ENCODE measurements at regions not wholly inside any gene's neighbourhood (a gene's known extent, or its start where the extent isn't known, plus 50 kb on each side); places are given as distances from the start of the nearest gene placed in this dataset.

DNA sequence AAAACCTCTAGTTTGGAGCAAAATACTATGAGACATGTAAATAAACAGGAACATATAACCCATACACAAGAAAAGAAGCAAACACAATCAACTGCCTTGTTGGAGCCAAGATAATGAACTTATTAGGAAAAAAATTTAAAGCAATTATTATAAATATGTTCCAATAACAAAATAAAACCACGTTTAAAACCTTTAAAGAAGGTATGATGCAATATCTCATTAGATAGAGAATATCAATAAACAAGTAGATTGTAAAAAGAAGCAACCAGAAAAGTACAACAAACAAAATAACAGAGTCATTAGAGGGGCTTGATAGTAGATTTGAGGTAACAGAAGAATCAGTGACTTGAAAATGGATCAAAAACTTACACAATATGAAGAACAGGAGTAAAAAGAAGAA lies 327.0 kb upstream of the PCDH9 start:
- Mint-ChIP-seq H3K27ac (no peak overlapping the region), H3K9me3 (peaks cover 18% of the 10 kb centered on the region), H3K4me1 (no peaks in the 10 kb centered on the region), H3K27me3 (ENCODE audit: low read depth, poor library complexity) (no peaks in the 10 kb centered on the region), H3K36me3 (ENCODE audit: low read depth) (peaks cover 5% of the 10 kb centered on the region), H3K4me3 (no peak overlapping the region)
- no peak for DNase-seq
- TF ChIP-seq, protein P1, sequence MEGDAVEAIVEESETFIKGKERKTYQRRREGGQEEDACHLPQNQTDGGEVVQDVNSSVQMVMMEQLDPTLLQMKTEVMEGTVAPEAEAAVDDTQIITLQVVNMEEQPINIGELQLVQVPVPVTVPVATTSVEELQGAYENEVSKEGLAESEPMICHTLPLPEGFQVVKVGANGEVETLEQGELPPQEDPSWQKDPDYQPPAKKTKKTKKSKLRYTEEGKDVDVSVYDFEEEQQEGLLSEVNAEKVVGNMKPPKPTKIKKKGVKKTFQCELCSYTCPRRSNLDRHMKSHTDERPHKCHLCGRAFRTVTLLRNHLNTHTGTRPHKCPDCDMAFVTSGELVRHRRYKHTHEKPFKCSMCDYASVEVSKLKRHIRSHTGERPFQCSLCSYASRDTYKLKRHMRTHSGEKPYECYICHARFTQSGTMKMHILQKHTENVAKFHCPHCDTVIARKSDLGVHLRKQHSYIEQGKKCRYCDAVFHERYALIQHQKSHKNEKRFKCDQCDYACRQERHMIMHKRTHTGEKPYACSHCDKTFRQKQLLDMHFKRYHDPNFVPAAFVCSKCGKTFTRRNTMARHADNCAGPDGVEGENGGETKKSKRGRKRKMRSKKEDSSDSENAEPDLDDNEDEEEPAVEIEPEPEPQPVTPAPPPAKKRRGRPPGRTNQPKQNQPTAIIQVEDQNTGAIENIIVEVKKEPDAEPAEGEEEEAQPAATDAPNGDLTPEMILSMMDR (IDR thresholded peaks at IDR 0.05), result no peak

DNA sequence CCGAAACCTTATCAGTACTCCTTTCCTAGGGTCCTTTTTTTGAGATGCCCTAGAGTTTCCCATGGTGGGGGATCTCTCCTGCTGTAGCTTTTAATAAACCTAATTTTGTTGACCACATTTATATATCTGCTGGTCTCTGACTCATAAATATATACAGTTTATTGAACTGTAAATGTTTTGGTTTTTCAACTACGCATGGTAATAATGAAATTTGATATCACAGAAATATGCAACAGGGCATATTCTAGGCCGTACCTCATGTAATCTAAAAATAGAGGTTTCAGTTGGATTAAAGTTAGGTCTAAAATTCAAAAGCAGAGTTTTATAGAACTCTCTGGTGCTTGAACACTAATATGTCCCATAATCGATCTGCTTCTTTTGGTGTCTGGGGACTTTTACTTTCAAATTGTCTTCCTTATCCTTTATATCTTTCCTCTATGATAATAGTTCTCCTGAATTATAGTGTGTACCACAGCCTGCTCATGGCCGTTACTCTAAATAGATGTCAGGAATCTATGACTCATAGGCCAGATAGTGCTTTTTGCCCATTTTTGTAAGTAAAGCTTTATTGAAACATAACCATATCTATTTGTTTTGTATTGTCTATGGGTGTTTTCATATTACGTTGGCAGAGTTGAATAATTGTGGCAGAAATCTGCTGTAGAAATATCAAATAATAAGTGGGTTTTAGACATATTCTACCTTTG lies 324.8 kb upstream of the PCDH9 start:
- H3K27ac Mint-ChIP-seq, result no peak overlapping the region
- H3K4me3 Mint-ChIP-seq, result no peak overlapping the region
- peaks cover 18% of the 10 kb centered on the region for H3K9me3 Mint-ChIP-seq
- TF ChIP-seq, protein P1 (IDR thresholded peaks at IDR 0.05), result no peak
- peaks cover 5% of the 10 kb centered on the region for H3K36me3 Mint-ChIP-seq (ENCODE audit: low read depth)
- no peak for DNase-seq
- no peaks in the 10 kb centered on the region for H3K27me3 Mint-ChIP-seq (ENCODE audit: low read depth, poor library complexity)
- no peaks in the 10 kb centered on the region for H3K4me1 Mint-ChIP-seq

DNA sequence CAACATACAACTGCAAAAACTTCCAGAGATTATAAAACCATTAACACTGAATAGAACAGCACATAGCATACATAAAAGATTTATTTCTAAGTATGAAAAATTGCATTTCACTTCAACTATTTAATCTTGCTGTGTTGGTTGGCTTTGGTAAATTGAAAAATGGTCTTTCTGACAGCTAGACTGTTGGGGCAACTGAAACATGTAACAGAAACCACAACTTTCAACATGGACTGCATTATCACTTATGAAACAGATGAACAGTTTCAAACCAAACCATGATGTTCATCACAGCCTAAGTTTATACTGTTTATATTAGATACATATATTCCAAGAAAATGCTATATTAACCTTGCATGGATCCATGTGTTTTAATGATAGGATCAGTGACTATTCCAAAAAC lies 324.1 kb upstream of the PCDH9 start:
- DNase-seq, result no peak
- no peaks in the 10 kb centered on the region for H3K4me1 Mint-ChIP-seq
- H3K9me3 Mint-ChIP-seq, result peaks cover 18% of the 10 kb centered on the region
- TF ChIP-seq, protein P1 (IDR thresholded peaks at IDR 0.05), result no peak
- H3K4me3 Mint-ChIP-seq, result no peak overlapping the region
- peaks cover 5% of the 10 kb centered on the region for H3K36me3 Mint-ChIP-seq (ENCODE audit: low read depth)
- H3K27me3 Mint-ChIP-seq (ENCODE audit: low read depth, poor library complexity), result no peaks in the 10 kb centered on the region
- H3K27ac Mint-ChIP-seq, result no peak overlapping the region

DNA sequence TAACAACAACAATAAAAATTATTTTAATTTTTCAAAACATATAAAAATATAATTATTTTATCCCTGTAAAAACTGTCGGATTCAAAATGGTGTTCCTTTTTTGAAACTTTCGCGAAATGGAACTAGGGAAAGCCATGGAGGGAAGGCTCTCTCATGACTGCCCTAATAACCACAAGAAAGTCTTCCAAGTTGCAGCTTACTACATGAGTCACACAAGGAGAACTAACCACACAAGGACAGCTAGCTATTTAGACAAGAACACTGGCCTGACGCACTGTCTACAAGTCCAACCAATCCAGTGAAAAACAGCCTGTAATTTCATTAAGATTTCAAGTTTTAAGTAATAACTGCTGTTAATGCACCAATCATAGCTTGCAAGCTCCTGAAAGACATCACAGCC lies 319.2 kb upstream of the PCDH9 start:
- Mint-ChIP-seq H3K27me3 (ENCODE audit: low read depth, poor library complexity) (peaks cover 3% of the 10 kb centered on the region), H3K4me3 (no peak overlapping the region), H3K4me1 (no peaks in the 10 kb centered on the region), H3K9me3 (no peaks in the 10 kb centered on the region), H3K27ac (no peak overlapping the region), H3K36me3 (ENCODE audit: low read depth) (no peaks in the 10 kb centered on the region)
- DNase-seq, result no peak
- TF ChIP-seq, protein P1 (IDR thresholded peaks at IDR 0.05), result no peak

DNA sequence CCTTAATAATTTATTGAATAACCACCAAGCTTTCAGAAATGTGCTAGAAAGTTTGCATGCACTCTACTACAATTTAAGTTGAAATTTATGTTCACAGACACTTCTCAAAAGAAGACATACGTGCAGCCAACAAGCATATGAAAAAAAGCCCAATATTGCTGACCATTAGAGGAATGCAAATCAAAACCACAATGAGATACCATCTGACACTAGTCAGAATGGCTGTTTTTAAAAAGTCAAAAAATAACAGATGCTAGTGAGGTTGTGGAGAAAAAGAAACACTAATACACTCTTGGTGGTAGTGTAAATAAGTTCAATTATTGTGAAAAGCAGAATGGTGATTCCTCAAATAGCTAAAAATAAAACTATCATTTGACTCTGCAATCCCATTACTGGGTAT lies 308.8 kb upstream of the PCDH9 start:
- Mint-ChIP-seq H3K4me3 (no peak overlapping the region), H3K4me1 (no peaks in the 10 kb centered on the region), H3K27ac (no peak overlapping the region), H3K36me3 (ENCODE audit: low read depth) (no peaks in the 10 kb centered on the region), H3K27me3 (ENCODE audit: low read depth, poor library complexity) (no peaks in the 10 kb centered on the region), H3K9me3 (no peaks in the 10 kb centered on the region)
- TF ChIP-seq, protein P1 (IDR thresholded peaks at IDR 0.05), result no peak
- no peak for DNase-seq

DNA sequence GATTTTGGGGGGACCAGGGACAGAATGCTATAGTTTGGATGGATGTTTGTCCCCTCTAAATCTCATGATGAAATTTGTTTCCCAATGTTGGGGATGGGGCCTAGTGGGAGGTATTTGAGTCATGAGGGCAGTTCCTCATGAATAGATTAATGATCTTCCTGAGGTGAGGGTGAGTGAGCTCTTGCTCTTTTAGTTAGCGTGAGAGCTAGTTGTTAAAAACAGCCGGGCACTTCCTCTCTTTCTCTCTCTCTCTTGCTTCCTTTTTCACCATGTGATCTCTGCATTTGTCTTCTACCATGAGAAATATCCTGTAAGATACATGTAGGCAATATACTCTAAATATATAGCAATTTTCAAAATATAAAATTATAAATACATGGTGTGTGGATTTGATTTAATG lies 290.8 kb upstream of the PCDH9 start:
- TF ChIP-seq, protein P1 (IDR thresholded peaks at IDR 0.05), result no peak
- H3K4me1 Mint-ChIP-seq, result peaks cover 4% of the 10 kb centered on the region
- no peaks in the 10 kb centered on the region for H3K9me3 Mint-ChIP-seq
- no peak for DNase-seq
- H3K4me3 Mint-ChIP-seq, result no peak overlapping the region
- no peaks in the 10 kb centered on the region for H3K27me3 Mint-ChIP-seq (ENCODE audit: low read depth, poor library complexity)
- no peak overlapping the region for H3K27ac Mint-ChIP-seq
- H3K36me3 Mint-ChIP-seq (ENCODE audit: low read depth), result no peaks in the 10 kb centered on the region

Data from nephron progenitor cell (in vitro differentiated cells).